NOMO-1 treated with dmso at 0.1 percent for 144 hours (cell line): ENCODE measurements at regions not wholly inside any gene's neighbourhood (a gene's known extent, or its start where the extent isn't known, plus 50 kb on each side); places are given as distances from the start of the nearest gene placed in this dataset.

Experiments
- DNase-seq: peaks from one replicate; lab custom pipeline; 2025; ENCODE audit not compliant: unreplicated experiment; lab: John Stamatoyannopoulos, UW

GRCh38 chr5:3944930-3945329 lies 349.3 kb downstream of the IRX1 start:
- DNase-seq: no peak

- DNase-seq: no peak
These were observed 353.2 kb downstream of the IRX1 start for GRCh38 chr5:3948838-3949237.

GRCh38 chr5:3954199-3954598 lies 358.6 kb downstream of the IRX1 start:
- DNase-seq: no peak

GRCh38 chr5:3954633-3955032 lies 359.0 kb downstream of the IRX1 start:
- DNase-seq: no peak

- DNase-seq: no peak
These were observed 362.0 kb downstream of the IRX1 start for GRCh38 chr5:3957658-3958057.

- no peak for DNase-seq
These were observed 362.8 kb downstream of the IRX1 start for GRCh38 chr5:3958389-3958788.

- DNase-seq: no peak
These were observed 366.5 kb downstream of the IRX1 start for GRCh38 chr5:3962113-3962512.

- DNase-seq: no peak
These were observed 368.0 kb downstream of the IRX1 start for GRCh38 chr5:3963652-3964051.

- no peak for DNase-seq
These were observed 384.5 kb downstream of the IRX1 start for GRCh38 chr5:3980156-3980555.

GRCh38 chr5:3987867-3988266 lies 392.2 kb downstream of the IRX1 start:
- DNase-seq: no peak

- DNase-seq: no peak
These were observed 398.3 kb downstream of the IRX1 start for GRCh38 chr5:3993856-3994473.

- DNase-seq: no peak
These were observed 399.0 kb downstream of the IRX1 start for GRCh38 chr5:3994628-3995027.

GRCh38 chr5:3995954-3996619 lies 400.5 kb downstream of the IRX1 start:
- no peak for DNase-seq

- no peak for DNase-seq
These were observed 401.2 kb downstream of the IRX1 start for GRCh38 chr5:3996707-3997336.

- DNase-seq: no peak
These were observed 402.0 kb downstream of the IRX1 start for GRCh38 chr5:3997670-3998069.

- no peak for DNase-seq
These were observed 404.3 kb downstream of the IRX1 start for GRCh38 chr5:3999929-4000328.

GRCh38 chr5:4001004-4001403 lies 405.4 kb downstream of the IRX1 start:
- DNase-seq: no peak

- DNase-seq: no peak
These were observed 406.3 kb downstream of the IRX1 start for GRCh38 chr5:4001758-4002533.

- no peak for DNase-seq
These were observed 409.7 kb downstream of the IRX1 start for GRCh38 chr5:4005335-4005734.

GRCh38 chr5:4007001-4007400 lies 411.4 kb downstream of the IRX1 start:
- no peak for DNase-seq

- DNase-seq: no peak
These were observed 416.3 kb downstream of the IRX1 start for GRCh38 chr5:4011943-4012342.
